Keratinocyte (primary cell): ENCODE measurements at regions not wholly inside any gene's neighbourhood (a gene's known extent, or its start where the extent isn't known, plus 50 kb on each side); places are given as distances from the start of the nearest gene placed in this dataset.

ENCODE experiments used
- EZH2 ChIP-seq: IDR thresholded peaks from one replicate; pipeline ENCODE4 v1.6.1; 2012; ENCODE audit warnings: inconsistent platforms, mild to moderate bottlenecking, low read length, moderate library complexity
- TF ChIP-seq, protein P1 (sequence below), 3 experiments: IDR thresholded peaks in 1 of 3; conservative IDR thresholded peaks in 1 of 3; optimal IDR thresholded peaks in 1 of 3; 2 replicates in 2 of 3; 3 replicates in 1 of 3; pipeline versions ENCODE3 to v1.5.1; 2011; ENCODE audit warnings: low read length in 3 of 3, mild to moderate bottlenecking in 3 of 3, moderate library complexity in 2 of 3, control low read depth in 1 of 3, inconsistent platforms in 1 of 3; ENCODE audit not compliant: insufficient read depth in 2 of 3; ENCODE audit errors: extremely low read depth in 1 of 3

GRCh38 chr2:156687715-156688114 lies 251.5 kb downstream of the GPD2 start:
- TF ChIP-seq, protein P1, sequence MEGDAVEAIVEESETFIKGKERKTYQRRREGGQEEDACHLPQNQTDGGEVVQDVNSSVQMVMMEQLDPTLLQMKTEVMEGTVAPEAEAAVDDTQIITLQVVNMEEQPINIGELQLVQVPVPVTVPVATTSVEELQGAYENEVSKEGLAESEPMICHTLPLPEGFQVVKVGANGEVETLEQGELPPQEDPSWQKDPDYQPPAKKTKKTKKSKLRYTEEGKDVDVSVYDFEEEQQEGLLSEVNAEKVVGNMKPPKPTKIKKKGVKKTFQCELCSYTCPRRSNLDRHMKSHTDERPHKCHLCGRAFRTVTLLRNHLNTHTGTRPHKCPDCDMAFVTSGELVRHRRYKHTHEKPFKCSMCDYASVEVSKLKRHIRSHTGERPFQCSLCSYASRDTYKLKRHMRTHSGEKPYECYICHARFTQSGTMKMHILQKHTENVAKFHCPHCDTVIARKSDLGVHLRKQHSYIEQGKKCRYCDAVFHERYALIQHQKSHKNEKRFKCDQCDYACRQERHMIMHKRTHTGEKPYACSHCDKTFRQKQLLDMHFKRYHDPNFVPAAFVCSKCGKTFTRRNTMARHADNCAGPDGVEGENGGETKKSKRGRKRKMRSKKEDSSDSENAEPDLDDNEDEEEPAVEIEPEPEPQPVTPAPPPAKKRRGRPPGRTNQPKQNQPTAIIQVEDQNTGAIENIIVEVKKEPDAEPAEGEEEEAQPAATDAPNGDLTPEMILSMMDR (optimal IDR thresholded peaks at IDR 0.05 in 1 of 3, IDR thresholded peaks at IDR 0.05 in 1 of 3, conservative IDR thresholded peaks at IDR 0.05 in 1 of 3; ENCODE audit: extremely low read depth in 1 of 3, insufficient read depth in 2 of 3, low read length in 3 of 3), result peak in 1 of 3 experiments; percentile 24
- no peak for TF ChIP-seq EZH2
